ENCODE measurements at regions not wholly inside any gene's neighbourhood (a gene's known extent, or its start where the extent isn't known, plus 50 kb on each side); places are given as distances from the start of the nearest gene placed in this dataset.

GRCh38 chr5:18117968-18118367 is 483.7 kb downstream of the TAF11L14 start:
- DNase-seq, result no peak

- no peak for DNase-seq
Measured at GRCh38 chr5:18119156-18119785, 485.0 kb downstream of the TAF11L14 start.

GRCh38 chr5:18141222-18141621 is 507.0 kb downstream of the TAF11L14 start:
- DNase-seq, result no peak

- DNase-seq, result no peak
Measured at GRCh38 chr5:18142831-18143230, 508.6 kb downstream of the TAF11L14 start.

- peak; percentile 1 for DNase-seq
Measured at GRCh38 chr5:18152671-18153070, 518.4 kb downstream of the TAF11L14 start.

DNA sequence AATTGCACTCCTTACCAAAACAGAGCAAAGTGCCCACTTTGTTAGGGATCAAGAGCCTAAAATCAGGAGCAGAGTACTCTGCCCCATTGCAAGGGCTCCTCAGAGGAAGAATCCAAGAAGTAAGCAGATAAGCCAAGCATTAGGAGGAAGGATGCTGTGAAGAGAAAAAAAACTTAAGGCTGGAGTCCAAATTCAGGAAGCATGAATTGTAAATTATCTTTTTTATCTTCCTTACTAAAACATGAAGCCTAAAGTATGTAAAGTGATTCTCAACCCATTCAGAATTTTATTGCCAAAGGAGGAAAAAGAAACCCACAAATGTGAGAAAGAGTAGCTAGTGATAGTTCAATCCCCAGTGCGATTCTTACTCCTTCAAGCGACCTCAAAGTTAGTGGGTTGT is 523.9 kb downstream of the TAF11L14 start:
- DNase-seq, result no peak

DNA sequence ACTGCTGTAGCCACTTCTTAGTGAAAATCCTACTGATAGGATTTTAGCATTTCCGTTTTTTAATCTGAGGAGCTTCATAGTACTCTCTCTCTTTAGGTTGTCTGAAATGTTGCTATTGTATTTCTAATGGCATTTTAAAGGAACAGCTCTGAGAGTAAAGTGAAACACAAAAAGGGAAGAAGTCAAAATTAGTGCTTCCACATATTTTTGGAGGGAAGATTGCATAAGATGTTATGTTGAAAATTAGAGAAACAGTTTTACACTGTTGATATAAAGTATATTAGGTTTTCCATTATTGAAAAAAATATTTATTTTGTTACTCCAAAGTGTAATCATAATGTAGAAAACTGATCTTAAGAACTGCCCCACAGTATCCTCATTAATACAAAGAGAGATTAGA is 525.1 kb downstream of the TAF11L14 start:
- DNase-seq, result no peak

DNA sequence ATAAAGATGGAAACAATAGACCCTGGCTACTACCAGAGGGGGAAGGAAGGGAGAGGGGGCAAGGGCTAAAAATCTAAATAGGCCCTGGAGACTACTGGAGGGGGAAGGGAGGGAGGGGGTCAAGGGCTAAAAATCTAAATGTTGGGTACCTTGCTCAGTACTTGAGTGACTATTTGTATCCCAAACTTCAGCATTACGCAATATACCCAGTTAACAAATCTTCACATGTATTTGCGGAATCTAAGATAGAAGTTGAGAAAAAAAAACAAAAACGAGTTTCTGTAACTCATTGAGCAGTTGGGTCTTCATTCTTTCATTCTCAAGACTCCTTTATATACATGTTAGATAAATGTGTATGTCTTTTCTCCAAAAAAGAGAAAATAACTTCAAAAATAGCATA is 537.4 kb downstream of the TAF11L14 start:
- DNase-seq, result no peak

- no peak for DNase-seq
Measured at GRCh38 chr5:18179579-18179978, 545.3 kb downstream of the TAF11L14 start.

GRCh38 chr5:18181575-18181974 is 547.3 kb downstream of the TAF11L14 start:
- DNase-seq, result no peak

DNA sequence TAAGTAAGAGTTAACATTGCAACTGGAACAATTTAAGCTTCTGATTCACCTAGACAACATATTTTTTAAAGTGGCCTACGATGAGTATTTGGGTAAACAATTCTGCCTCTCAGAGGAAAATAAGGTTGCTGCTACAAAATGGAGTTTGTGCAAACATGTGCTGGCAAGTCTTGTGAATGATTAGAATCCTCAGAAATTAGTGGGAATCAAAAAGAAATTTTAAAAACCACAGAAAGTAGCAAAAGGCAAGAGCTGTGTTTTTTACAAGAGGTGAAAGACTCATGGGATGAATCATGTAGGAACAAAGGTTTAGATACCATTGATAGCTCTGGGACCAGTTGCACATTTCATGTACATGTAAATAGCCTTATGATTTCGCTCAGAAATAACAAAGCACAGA is 561.6 kb downstream of the TAF11L14 start:
- DNase-seq, result no peak

- no peak for DNase-seq
Measured at GRCh38 chr5:18197734-18198133, 563.5 kb downstream of the TAF11L14 start.

DNA sequence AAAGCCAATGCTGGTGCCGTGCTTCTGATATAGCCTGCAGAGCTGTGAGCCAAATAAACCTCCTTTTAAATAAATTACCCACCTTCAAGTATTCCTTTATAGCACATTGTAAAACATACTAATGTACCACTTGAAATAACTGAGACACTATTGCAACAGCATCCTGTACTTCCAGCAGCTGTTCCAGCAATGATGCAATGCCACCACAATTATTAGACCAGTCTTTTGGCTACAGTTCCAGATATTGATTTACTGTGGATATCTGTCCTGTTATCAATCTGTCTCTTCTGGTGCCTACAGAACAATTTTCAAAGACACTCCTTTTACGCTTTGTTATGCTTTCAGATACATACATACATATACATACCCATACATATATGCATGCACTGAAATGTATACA is 567.9 kb downstream of the TAF11L14 start:
- no peak for DNase-seq

DNA sequence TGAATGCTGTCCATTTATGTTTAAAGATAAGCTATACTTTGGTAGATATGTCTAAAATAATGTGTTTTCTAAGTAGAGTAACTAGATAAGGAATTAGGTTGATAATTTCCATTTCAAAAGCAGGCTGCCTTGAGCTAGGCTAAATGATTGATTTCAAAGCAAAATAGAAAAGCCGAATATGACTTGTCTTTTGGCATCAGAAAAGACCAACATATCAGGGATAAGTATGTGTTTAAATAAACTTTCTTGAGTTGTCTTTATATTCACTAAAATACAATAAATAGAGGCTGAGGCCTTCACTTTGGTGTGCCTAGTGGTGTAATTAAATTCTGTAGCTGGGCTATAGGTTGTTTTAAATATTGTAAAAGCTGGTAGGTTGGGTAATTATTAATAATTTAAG is 569.0 kb downstream of the TAF11L14 start:
- DNase-seq, result no peak

- DNase-seq, result no peak
Measured at GRCh38 chr5:18213666-18214065, 579.4 kb downstream of the TAF11L14 start.

- DNase-seq, result peak; percentile 2
Measured at GRCh38 chr5:18216016-18216415, 581.8 kb downstream of the TAF11L14 start.

DNA sequence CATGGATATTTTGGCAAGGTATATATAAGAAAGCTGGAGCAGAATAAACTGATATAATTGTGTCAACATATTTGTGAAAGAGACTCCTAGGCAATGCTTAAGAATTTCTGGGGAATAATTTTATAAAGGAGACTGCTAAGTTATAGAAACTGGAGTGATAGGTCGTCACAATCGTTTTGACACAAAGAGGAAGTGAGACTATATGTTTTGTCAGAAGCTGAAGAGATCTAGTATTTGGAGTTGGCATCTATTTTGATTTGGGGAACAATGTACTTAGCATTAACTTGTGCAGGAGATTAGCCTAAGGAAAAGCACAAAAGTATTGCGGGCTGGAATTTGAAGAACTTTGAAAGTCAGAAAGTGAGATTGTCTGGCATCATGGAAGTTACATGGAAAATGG is 582.5 kb downstream of the TAF11L14 start:
- no peak for DNase-seq

- no peak for DNase-seq
Measured at GRCh38 chr5:18219241-18219640, 585.0 kb downstream of the TAF11L14 start.

DNA sequence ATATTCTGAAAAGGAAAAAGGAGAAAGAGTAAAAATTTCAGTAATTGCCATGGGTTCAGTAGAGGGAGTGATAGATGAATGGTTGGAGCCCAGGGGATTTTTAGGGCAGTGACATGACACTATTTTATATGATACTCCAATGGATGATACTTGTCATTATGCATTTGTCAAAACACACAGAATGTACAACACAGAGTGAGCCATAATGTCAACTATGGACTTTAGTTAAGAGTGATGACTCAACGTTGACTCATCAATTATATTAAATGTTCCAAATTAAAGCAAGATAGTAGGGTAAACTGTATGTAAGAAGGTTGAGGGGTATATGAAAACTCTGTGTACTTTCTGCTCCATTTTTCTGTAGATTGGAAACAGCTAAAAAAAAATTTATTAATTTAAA is 586.4 kb downstream of the TAF11L14 start:
- DNase-seq, result no peak

DNA sequence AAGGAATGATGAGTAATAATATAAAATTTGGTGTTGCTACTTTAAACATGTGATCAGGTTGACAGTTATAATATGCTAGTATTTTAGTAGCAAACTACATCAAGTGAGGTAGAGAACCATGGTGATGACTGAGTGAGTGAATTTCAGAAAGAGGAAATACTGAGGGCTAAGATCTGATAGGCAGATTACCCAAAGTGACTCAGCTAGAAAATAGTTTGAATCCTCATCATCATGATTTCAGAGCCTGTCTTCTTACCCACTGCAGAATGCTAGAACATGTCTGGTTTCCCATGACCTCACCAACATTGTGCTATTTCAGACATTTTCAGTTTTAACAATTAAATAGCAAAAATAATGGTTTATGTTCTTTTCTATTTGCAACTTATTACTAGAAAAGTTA is 602.1 kb downstream of the TAF11L14 start:
- DNase-seq, result peak; percentile 2

GRCh38 chr5:18238321-18238720 is 604.1 kb downstream of the TAF11L14 start:
- DNase-seq, result no peak

GRCh38 chr5:18240971-18241370 is 606.7 kb downstream of the TAF11L14 start:
- no peak for DNase-seq

- no peak for DNase-seq
Measured at GRCh38 chr5:18243846-18244245, 609.6 kb downstream of the TAF11L14 start.

GRCh38 chr5:18244309-18244708 is 610.0 kb downstream of the TAF11L14 start:
- DNase-seq, result no peak

GRCh38 chr5:18252559-18252958 is 618.3 kb downstream of the TAF11L14 start:
- DNase-seq, result no peak

All from fibroblast of skin of scalp (primary cell).